GM18861 (cell line): ENCODE measurements at regions not wholly inside any gene's neighbourhood (a gene's known extent, or its start where the extent isn't known, plus 50 kb on each side); places are given as distances from the start of the nearest gene placed in this dataset.

Experiments
- ATAC-seq: cut with Tn5 transposase; IDR thresholded peaks from one replicate; pipeline ENCODE4 v1.9.1; 2021; ENCODE audit not compliant: unreplicated experiment

- no peak for ATAC-seq
Measured at GRCh38 chr10:3548076-3548475, 236.9 kb downstream of the KLF6 start.

- ATAC-seq: no peak
Measured at GRCh38 chr10:3544561-3544960, 240.4 kb downstream of the KLF6 start.

- ATAC-seq: no peak
Measured at GRCh38 chr10:3542185-3542611, 242.8 kb downstream of the KLF6 start.

- no peak for ATAC-seq
Measured at GRCh38 chr10:3539696-3540383, 245.2 kb downstream of the KLF6 start.

GRCh38 chr10:3538656-3539531 is 246.1 kb downstream of the KLF6 start:
- ATAC-seq: no peak

GRCh38 chr10:3538291-3538655 is 246.7 kb downstream of the KLF6 start:
- ATAC-seq: no peak

- no peak for ATAC-seq
Measured at GRCh38 chr10:3537518-3537917, 247.5 kb downstream of the KLF6 start.

GRCh38 chr10:3535001-3535400 is 250.0 kb downstream of the KLF6 start:
- ATAC-seq: no peak

- ATAC-seq: no peak
Measured at GRCh38 chr10:3534433-3534832, 250.6 kb downstream of the KLF6 start.

- ATAC-seq: no peak
Measured at GRCh38 chr10:3533296-3533695, 251.7 kb downstream of the KLF6 start.

- no peak for ATAC-seq
Measured at GRCh38 chr10:3532644-3533043, 252.4 kb downstream of the KLF6 start.

- no peak for ATAC-seq
Measured at GRCh38 chr10:3531670-3532069, 253.3 kb downstream of the KLF6 start.

GRCh38 chr10:3530783-3531645 is 254.0 kb downstream of the KLF6 start:
- no peak for ATAC-seq

- no peak for ATAC-seq
Measured at GRCh38 chr10:3530346-3530745, 254.7 kb downstream of the KLF6 start.

- ATAC-seq: no peak
Measured at GRCh38 chr10:3529691-3530090, 255.3 kb downstream of the KLF6 start.

GRCh38 chr10:3528823-3529403 is 256.1 kb downstream of the KLF6 start:
- ATAC-seq: no peak

GRCh38 chr10:3528271-3528670 is 256.7 kb downstream of the KLF6 start:
- ATAC-seq: no peak

- no peak for ATAC-seq
Measured at GRCh38 chr10:3527869-3528268, 257.1 kb downstream of the KLF6 start.

GRCh38 chr10:3526727-3527501 is 258.1 kb downstream of the KLF6 start:
- no peak for ATAC-seq

GRCh38 chr10:3525832-3526449 is 259.1 kb downstream of the KLF6 start:
- no peak for ATAC-seq
